ENCODE measurements at regions not wholly inside any gene's neighbourhood (a gene's known extent, or its start where the extent isn't known, plus 50 kb on each side); places are given as distances from the start of the nearest gene placed in this dataset.
A peak's percentile ranks its signal among the peaks of the same experiment; 100 is the strongest.

DNA sequence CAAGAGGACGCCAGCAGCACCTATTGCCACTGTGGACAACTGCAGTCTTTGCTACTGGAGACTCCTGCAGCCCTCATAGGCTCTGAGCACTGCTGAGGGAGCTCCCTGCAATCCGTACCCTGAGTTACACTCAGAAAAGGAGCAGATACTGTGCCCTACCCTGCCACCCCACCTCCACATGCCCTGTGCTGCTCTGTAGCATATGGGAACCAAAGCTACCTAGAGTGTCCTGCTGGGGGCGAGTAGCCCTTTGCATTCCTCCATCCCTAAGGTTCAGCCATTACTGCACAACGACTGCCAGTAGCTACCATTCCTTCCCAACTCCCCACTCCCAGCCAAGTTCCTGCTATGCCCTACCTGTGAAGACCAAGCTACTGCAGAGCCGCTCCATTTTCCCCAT is 90.2 kb upstream of the SNCAIP start:
- TF ChIP-seq CTCF (conservative IDR thresholded peaks at IDR 0.05): no peak; the same call in 2 of the 3 replicates
- H3K56ac ChIP-seq (ENCODE audit: insufficient read length, low read depth, low read length): no peak overlapping the region
- H3K27ac ChIP-seq (ENCODE audit: insufficient read length, low read depth, low read length): no peak overlapping the region
- no peak overlapping the region for H3K4ac ChIP-seq (ENCODE audit: low read depth, low read length)
- no peak overlapping the region for H2BK12ac ChIP-seq (ENCODE audit: insufficient read length, low read depth, low read length)
- H4K91ac ChIP-seq (ENCODE audit: insufficient read length, low read depth, low read length): no peak overlapping the region
- H3K27me3 ChIP-seq (ENCODE audit: insufficient read depth, low read length): no peaks in the 10 kb centered on the region
- Mint-ChIP-seq H3K27ac (no peak overlapping the region), H3K9me3 (0 out of 5 replicates have a peak, but pooled peaks cover 0 to 8% of the 10 kb centered on the region in 2 experiments), H3K36me3 (ENCODE audit: insufficient read depth in 1 of 3, low read depth in 3 of 3) (peaks cover 0 to 14% (median 0%) of the 10 kb centered on the region in 3 experiments; a peak in 3 of 7 replicates), H3K4me1 (peaks cover 3 to 8% of the 10 kb centered on the region in 2 experiments; a peak in 3 of 4 replicates), H3K27me3 (ENCODE audit: low read depth) (no peaks in the 10 kb centered on the region), H3K4me3 (no peak overlapping the region)
- no peaks in the 10 kb centered on the region for H3K79me2 ChIP-seq (ENCODE audit: insufficient read depth, low read length)
- H4K5ac ChIP-seq (ENCODE audit: insufficient read length, low read depth, low read length): no peak overlapping the region
- H4K20me1 ChIP-seq (ENCODE audit: control insufficient read depth, insufficient read depth, insufficient read length): no peaks in the 10 kb centered on the region
- no peak overlapping the region for H2AK5ac ChIP-seq (ENCODE audit: insufficient read length, low read length)
- no peak overlapping the region for H3K23ac ChIP-seq (ENCODE audit: insufficient read length, low read depth, low read length)
- no peak overlapping the region for H4K8ac ChIP-seq (replicated peaks; ENCODE audit: insufficient read length, low read depth, low read length)
- H3T11ph ChIP-seq (ENCODE audit: low read length): no peak overlapping the region
- H2BK5ac ChIP-seq (ENCODE audit: insufficient read length, low read length): no peak overlapping the region
- no peaks in the 10 kb centered on the region; the same call in 1 of the 2 replicates for H3K4me1 ChIP-seq (ENCODE audit: insufficient read depth, low read length)
- H2BK120ac ChIP-seq (ENCODE audit: low read depth, low read length, poor library complexity, severe bottlenecking): no peak overlapping the region
- no peak overlapping the region for H3K9ac ChIP-seq (ENCODE audit: extremely low read depth, insufficient read length, low read length)
- no peak overlapping the region for H2BK20ac ChIP-seq (ENCODE audit: low read depth, low read length, poor library complexity, severe bottlenecking)
- no peak overlapping the region for H3K18ac ChIP-seq (ENCODE audit: insufficient read length, low read depth, low read length)
- no peaks in the 10 kb centered on the region for H3K79me1 ChIP-seq (ENCODE audit: insufficient read depth, low read depth, low read length, poor library complexity, severe bottlenecking)
- H3K9me3 ChIP-seq (ENCODE audit: control insufficient read depth, low read depth, low read length): no peaks in the 10 kb centered on the region
- no CpG with 5 or more reads among the region's 5 CpGs for WGBS (ENCODE audit: extremely low coverage, insufficient read length, low lambda C conversion rate)
- peak; percentile 41 for DNase-seq
- H2AFZ ChIP-seq (ENCODE audit: low read length): no peak overlapping the region
- no peak overlapping the region for H2BK15ac ChIP-seq (ENCODE audit: low read depth, low read length)
- H3K14ac ChIP-seq (ENCODE audit: insufficient read depth, low read length): no peak overlapping the region
- no peak overlapping the region for H3K4me2 ChIP-seq (ENCODE audit: insufficient read depth, insufficient read length, low read length)
- no peaks in the 10 kb centered on the region for H3K23me2 ChIP-seq (ENCODE audit: insufficient read length, low read depth, low read length, poor library complexity, severe bottlenecking)

Data from H9 (cell line).